ENCODE measurements at regions not wholly inside any gene's neighbourhood (a gene's known extent, or its start where the extent isn't known, plus 50 kb on each side); places are given as distances from the start of the nearest gene placed in this dataset.
A peak's percentile ranks its signal among the peaks of the same experiment; 100 is the strongest.

- intact Hi-C loops (cut with DNase I): no loop called here
- DNase-seq (ENCODE audit: low spot score): no peak
Measured at GRCh38 chr5:58064801-58065200, 395.1 kb downstream of the PLK2 start.

- intact Hi-C loops (cut with DNase I): no loop called here
Measured at GRCh38 chr5:58060996-58061395, 398.9 kb downstream of the PLK2 start.

GRCh38 chr5:58057324-58057723 lies 402.6 kb downstream of the PLK2 start:
- DNase-seq (ENCODE audit: low spot score): no peak
- intact Hi-C loops (cut with DNase I): no loop called here

More at GRCh38 chr5:58060996-58061395, 398.9 kb downstream of the PLK2 start:
- no peak for DNase-seq (ENCODE audit: low spot score)

- DNase-seq (ENCODE audit: low spot score): no peak
- intact Hi-C loops (cut with DNase I): no loop called here
Measured at GRCh38 chr5:58056546-58056945, 403.3 kb downstream of the PLK2 start.

- intact Hi-C loops (cut with DNase I): no loop called here
- DNase-seq (ENCODE audit: low spot score): no peak
Measured at GRCh38 chr5:58054018-58054417, 405.9 kb downstream of the PLK2 start.

GRCh38 chr5:58048954-58049353 lies 410.9 kb downstream of the PLK2 start:
- intact Hi-C loops (cut with DNase I): no loop called here
- DNase-seq (ENCODE audit: low spot score): no peak

GRCh38 chr5:58048185-58048925 lies 411.5 kb downstream of the PLK2 start:
- intact Hi-C loops (cut with DNase I): no loop called here
- no peak for DNase-seq (ENCODE audit: low spot score)

- no peak for DNase-seq (ENCODE audit: low spot score)
- intact Hi-C loops (cut with DNase I): no loop called here
Measured at GRCh38 chr5:58046371-58046770, 413.5 kb downstream of the PLK2 start.

- no peak for DNase-seq (ENCODE audit: low spot score)
- intact Hi-C loops (cut with DNase I): no loop called here
Measured at GRCh38 chr5:58044166-58044565, 415.7 kb downstream of the PLK2 start.

- no peak for DNase-seq (ENCODE audit: low spot score)
- intact Hi-C loops (cut with DNase I): no loop called here
Measured at GRCh38 chr5:58043032-58043945, 416.6 kb downstream of the PLK2 start.

- intact Hi-C loops (cut with DNase I): no loop called here
- no peak for DNase-seq (ENCODE audit: low spot score)
Measured at GRCh38 chr5:58041884-58042283, 418.0 kb downstream of the PLK2 start.

- intact Hi-C loops (cut with DNase I): no loop called here
Measured at GRCh38 chr5:58040846-58041245, 419.0 kb downstream of the PLK2 start.

GRCh38 chr5:58040044-58040443 lies 419.8 kb downstream of the PLK2 start:
- intact Hi-C loops (cut with DNase I): no loop called here
- no peak for DNase-seq (ENCODE audit: low spot score)

More at GRCh38 chr5:58040846-58041245, 419.0 kb downstream of the PLK2 start:
- no peak for DNase-seq (ENCODE audit: low spot score)

GRCh38 chr5:58037899-58038298 lies 422.0 kb downstream of the PLK2 start:
- no peak for DNase-seq (ENCODE audit: low spot score)
- intact Hi-C loops (cut with DNase I): no loop called here

GRCh38 chr5:58025809-58026208 lies 434.1 kb downstream of the PLK2 start:
- DNase-seq (ENCODE audit: low spot score): no peak
- intact Hi-C loops (cut with DNase I): no loop called here

GRCh38 chr5:58024151-58024550 lies 435.7 kb downstream of the PLK2 start:
- intact Hi-C loops (cut with DNase I): loop anchor here (5.0 kb wide), 1 partner anchor 48 kb away; no protein-coding TSS in a partner anchor
- no peak for DNase-seq (ENCODE audit: low spot score)

GRCh38 chr5:58022055-58022454 lies 437.8 kb downstream of the PLK2 start:
- DNase-seq (ENCODE audit: low spot score): no peak

GRCh38 chr5:58021466-58021865 lies 438.4 kb downstream of the PLK2 start:
- intact Hi-C loops (cut with DNase I): loop anchor here (5.0 kb wide), 1 partner anchor 51 kb away; no protein-coding TSS in a partner anchor
- no peak for DNase-seq (ENCODE audit: low spot score)

More at GRCh38 chr5:58022055-58022454, 437.8 kb downstream of the PLK2 start:
- intact Hi-C loops (cut with DNase I): loop anchor here (5.0 kb wide), 1 partner anchor 50 kb away; no protein-coding TSS in a partner anchor

GRCh38 chr5:58019614-58020013 lies 440.3 kb downstream of the PLK2 start:
- intact Hi-C loops (cut with DNase I): loop anchor here (5.0 kb wide), 2 partner anchors 53 to 443 kb away; partner anchors contain the start of gene PLK2
- DNase-seq (ENCODE audit: low spot score): peak; percentile 83

- intact Hi-C loops (cut with DNase I): loop anchor here (5.0 kb wide), 1 partner anchor 444 kb away; the partner anchor contains the start of gene PLK2
- DNase-seq (ENCODE audit: low spot score): no peak
Measured at GRCh38 chr5:58018016-58018415, 441.9 kb downstream of the PLK2 start.
